ENCODE measurements at regions not wholly inside any gene's neighbourhood (a gene's known extent, or its start where the extent isn't known, plus 50 kb on each side); places are given as distances from the start of the nearest gene placed in this dataset.

DNA sequence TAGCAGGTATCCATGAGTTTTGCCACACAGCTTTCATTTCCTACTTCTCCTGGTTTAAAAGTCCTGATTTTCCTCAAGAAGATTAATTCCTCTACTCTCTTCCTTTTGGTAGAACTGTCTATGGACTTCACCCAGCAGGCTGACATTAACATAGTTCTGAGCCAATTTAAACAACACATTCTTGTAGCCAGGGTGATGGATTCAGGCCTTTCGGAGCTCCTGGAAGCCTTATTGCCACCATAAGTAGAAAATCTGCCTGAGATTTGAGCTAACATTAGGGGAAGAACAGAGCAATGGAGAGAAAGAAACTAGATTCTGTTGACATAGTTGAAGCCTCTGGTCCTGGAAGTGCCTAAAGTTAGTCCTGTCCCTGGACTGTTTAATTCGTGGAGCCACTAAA is 449.8 kb downstream of the TAFA4 start:
- no peak for TF ChIP-seq EZH2 (IDR thresholded peaks at IDR 0.05; ENCODE audit: low read length, missing control alignments)
- TF ChIP-seq, protein P1, sequence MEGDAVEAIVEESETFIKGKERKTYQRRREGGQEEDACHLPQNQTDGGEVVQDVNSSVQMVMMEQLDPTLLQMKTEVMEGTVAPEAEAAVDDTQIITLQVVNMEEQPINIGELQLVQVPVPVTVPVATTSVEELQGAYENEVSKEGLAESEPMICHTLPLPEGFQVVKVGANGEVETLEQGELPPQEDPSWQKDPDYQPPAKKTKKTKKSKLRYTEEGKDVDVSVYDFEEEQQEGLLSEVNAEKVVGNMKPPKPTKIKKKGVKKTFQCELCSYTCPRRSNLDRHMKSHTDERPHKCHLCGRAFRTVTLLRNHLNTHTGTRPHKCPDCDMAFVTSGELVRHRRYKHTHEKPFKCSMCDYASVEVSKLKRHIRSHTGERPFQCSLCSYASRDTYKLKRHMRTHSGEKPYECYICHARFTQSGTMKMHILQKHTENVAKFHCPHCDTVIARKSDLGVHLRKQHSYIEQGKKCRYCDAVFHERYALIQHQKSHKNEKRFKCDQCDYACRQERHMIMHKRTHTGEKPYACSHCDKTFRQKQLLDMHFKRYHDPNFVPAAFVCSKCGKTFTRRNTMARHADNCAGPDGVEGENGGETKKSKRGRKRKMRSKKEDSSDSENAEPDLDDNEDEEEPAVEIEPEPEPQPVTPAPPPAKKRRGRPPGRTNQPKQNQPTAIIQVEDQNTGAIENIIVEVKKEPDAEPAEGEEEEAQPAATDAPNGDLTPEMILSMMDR (conservative IDR thresholded peaks at IDR 0.05 in 1 of 2, IDR thresholded peaks at IDR 0.05 in 1 of 2; ENCODE audit: low read depth in 1 of 2, low read length in 2 of 2) = no peak
